Right atrium auricular region (tissue), 2 donors: ENCODE measurements at regions not wholly inside any gene's neighbourhood (a gene's known extent, or its start where the extent isn't known, plus 50 kb on each side); places are given as distances from the start of the nearest gene placed in this dataset.

Experiments used
- DNase-seq: peaks from one replicate; pipeline ENCODE4 v3.0.0-alpha.2; 2019; ENCODE audit warnings: low spot score
- H3K27ac ChIP-seq, 2 donors: fragments of 200-600 bp; sonication (generic); 1 replicate in 1 of 2; 2 replicates in 1 of 2; pipeline ENCODE4 v1.5.1; 2016 to 2019
- H3K27me3 ChIP-seq, 2 donors: fragments of 200-600 bp; sonication (generic); one replicate each; pipeline versions ENCODE4 v1.5.1 to v1.6.0; 2017 to 2019
- H3K36me3 ChIP-seq: fragments of 200-600 bp; sonication (generic); one replicate; pipeline ENCODE4 v1.5.1; 2016
- H3K4me1 ChIP-seq, 2 donors: fragments of 200-600 bp; sonication (generic); one replicate each; pipeline versions ENCODE4 v1.5.1 to v1.6.0; 2017 to 2019
- H3K4me3 ChIP-seq, 2 donors: fragments of 200-600 bp; sonication (generic); 1 replicate in 1 of 2; 2 replicates in 1 of 2; pipeline ENCODE4 v1.5.1; 2017 to 2019; ENCODE audit warnings: mild to moderate bottlenecking in 1 of 2, moderate library complexity in 1 of 2
- H3K9me3 ChIP-seq, 2 donors: fragments of 200-600 bp; sonication (generic); one replicate each; pipeline ENCODE4 v1.5.1; 2019
- TF ChIP-seq, protein P1 (sequence below), 2 donors: fragments of 200-600 bp; sonication (generic); IDR thresholded peaks; one replicate each; pipeline ENCODE4 v1.5.1; 2019; ENCODE audit warnings: antibody characterized with exemption in 2 of 2

DNA sequence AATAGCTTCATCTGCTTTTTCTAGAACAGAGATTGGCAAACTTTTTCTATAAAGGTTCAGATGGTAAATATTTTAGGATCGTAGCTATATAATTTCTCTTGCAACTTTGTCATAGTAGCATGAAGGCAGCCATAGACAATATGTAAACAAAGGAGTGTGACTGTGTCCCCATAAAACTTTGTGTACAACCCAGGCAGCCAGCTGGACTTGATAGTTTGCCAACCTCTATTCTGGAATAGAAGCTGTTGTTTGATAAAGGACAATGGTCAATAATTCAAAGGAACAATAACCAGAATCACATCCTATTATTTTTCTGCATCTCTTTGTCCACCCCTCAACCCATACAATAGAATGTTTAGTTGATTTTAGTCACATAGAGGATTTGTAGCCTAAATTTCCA lies 286.7 kb downstream of the LMX1A start:
- Histone ChIP-seq H3K4me1 (peaks cover 0 to 9% of the 10 kb centered on the region in 2 donors), H3K36me3 (no peaks in the 10 kb centered on the region), H3K9me3 (no peaks in the 10 kb centered on the region), H3K27ac (no peak overlapping the region), H3K27me3 (no peaks in the 10 kb centered on the region), H3K4me3 (no peak overlapping the region)
- TF ChIP-seq, protein P1, sequence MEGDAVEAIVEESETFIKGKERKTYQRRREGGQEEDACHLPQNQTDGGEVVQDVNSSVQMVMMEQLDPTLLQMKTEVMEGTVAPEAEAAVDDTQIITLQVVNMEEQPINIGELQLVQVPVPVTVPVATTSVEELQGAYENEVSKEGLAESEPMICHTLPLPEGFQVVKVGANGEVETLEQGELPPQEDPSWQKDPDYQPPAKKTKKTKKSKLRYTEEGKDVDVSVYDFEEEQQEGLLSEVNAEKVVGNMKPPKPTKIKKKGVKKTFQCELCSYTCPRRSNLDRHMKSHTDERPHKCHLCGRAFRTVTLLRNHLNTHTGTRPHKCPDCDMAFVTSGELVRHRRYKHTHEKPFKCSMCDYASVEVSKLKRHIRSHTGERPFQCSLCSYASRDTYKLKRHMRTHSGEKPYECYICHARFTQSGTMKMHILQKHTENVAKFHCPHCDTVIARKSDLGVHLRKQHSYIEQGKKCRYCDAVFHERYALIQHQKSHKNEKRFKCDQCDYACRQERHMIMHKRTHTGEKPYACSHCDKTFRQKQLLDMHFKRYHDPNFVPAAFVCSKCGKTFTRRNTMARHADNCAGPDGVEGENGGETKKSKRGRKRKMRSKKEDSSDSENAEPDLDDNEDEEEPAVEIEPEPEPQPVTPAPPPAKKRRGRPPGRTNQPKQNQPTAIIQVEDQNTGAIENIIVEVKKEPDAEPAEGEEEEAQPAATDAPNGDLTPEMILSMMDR (IDR thresholded peaks at IDR 0.05) = no peak
- no peak for DNase-seq

DNA sequence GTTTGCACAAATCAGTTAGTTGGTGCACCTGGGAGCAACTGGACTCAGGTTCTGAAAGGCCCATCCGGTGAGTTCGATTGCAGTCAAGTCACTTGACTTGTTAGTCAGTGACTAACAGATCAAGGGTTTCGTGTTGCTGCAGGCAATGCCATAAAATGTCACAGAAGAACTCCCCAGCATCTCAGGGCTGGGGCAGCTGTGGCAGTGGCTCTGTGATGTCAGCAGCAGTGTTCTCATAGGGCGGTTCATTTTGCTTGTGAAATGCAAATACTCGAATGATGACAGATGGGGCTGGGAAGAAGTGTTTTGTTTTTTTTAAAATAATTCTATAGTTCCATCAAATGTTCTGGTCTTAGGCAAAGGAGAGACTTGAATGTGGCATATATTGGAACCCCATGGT lies 287.8 kb downstream of the LMX1A start:
- no peaks in the 10 kb centered on the region for H3K27me3 ChIP-seq
- H3K9me3 ChIP-seq = no peaks in the 10 kb centered on the region
- DNase-seq = no peak

DNA sequence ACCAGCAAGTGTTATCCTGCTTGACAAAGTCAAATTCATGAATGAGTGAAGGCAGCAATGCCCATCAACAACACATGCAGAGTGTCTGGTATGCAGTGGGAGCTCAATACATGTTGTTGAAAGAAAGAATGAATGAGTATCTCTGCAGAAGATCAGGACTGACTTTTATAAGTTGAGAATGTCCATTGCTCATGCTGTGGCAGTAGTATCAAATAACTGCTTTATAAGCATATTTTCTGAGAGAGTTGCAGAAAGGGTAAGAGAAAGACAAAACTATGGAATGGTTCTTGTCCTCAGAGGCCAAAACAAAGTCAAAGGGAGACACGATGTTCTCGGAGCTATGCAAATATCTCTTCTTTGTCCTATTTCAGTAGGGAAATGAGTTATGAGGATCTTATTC lies 288.7 kb downstream of the LMX1A start:
- H3K27me3 ChIP-seq = no peaks in the 10 kb centered on the region
- H3K36me3 ChIP-seq = no peaks in the 10 kb centered on the region
- TF ChIP-seq, protein P1 (IDR thresholded peaks at IDR 0.05) = no peak
- H3K27ac ChIP-seq = no peak overlapping the region
- peaks cover 0 to 9% of the 10 kb centered on the region in 2 donors for H3K4me1 ChIP-seq
- H3K9me3 ChIP-seq = no peaks in the 10 kb centered on the region
- DNase-seq = no peak
- no peak overlapping the region for H3K4me3 ChIP-seq

More for the DNA sequence above, 287.8 kb downstream of the LMX1A start:
- Histone ChIP-seq H3K4me3 (no peak overlapping the region), H3K27ac (no peak overlapping the region), H3K4me1 (peaks cover 0 to 9% of the 10 kb centered on the region in 2 donors), H3K36me3 (no peaks in the 10 kb centered on the region)
- TF ChIP-seq, protein P1 (IDR thresholded peaks at IDR 0.05) = no peak

DNA sequence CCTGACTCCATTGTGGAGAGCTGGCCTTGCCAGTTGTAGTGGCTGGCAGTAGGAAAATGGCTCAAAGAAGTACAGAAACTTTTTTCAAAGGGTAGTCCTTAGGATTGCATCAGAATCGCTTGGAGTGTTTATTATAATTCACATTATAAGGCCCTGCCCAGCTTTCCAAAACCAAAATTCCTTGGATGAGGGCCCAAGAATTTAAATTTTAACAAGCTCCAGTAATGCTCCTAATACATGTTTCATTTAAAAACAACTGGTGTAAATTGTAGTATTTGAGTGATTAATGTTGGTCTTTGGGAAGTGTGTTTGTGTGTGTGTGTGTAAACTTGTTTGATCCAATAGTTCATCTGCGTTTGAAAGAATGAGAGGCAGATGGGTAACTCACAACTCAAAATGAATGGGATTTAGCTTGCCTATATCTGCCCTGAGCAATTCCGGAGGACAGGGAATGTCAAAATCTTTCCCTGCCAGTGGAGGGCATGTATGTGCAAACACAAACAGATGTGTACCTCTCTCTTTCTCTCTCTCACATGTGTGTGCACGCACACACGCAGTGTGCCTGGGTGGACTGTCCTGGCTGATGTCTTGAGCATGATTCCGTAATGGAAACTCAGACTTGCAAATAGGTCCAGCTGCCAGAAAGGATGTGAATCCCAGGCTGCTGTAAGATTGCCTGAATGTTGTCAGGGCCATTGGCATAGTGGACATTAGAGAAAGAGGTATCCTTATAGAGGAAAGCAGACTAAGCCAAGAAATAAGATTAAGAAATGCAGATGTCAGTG lies 293.1 kb downstream of the LMX1A start:
- no peak overlapping the region for H3K4me3 ChIP-seq
- H3K4me1 ChIP-seq = no peaks in the 10 kb centered on the region
- no peaks in the 10 kb centered on the region for H3K27me3 ChIP-seq
- TF ChIP-seq, protein P1 (IDR thresholded peaks at IDR 0.05) = no peak
- DNase-seq = no peak
- H3K27ac ChIP-seq = no peak overlapping the region
- no peaks in the 10 kb centered on the region for H3K36me3 ChIP-seq
- H3K9me3 ChIP-seq = no peaks in the 10 kb centered on the region

DNA sequence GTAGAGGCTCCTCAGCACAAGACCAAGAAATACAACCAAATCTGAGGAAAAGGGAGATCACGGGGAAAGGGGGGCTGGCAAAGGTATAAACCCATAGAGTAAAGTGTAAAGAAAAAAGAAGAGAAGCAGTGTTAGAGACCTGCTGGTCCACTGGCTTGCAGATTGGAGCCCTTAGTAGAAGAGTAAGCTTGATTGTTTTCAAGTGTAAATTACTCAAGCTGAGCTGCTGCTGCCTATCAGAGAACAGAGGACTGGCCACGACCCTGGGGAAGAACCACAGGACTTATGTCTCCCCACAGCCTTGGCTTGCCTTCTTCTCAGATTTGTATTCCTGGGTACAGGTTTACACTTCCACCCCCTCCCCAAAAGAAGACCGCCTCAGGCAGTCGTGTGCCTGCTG lies 294.2 kb downstream of the LMX1A start:
- no peaks in the 10 kb centered on the region for H3K9me3 ChIP-seq
- H3K27me3 ChIP-seq = no peaks in the 10 kb centered on the region
- no peak overlapping the region for H3K4me3 ChIP-seq
- H3K4me1 ChIP-seq = no peaks in the 10 kb centered on the region
- TF ChIP-seq, protein P1 (IDR thresholded peaks at IDR 0.05) = no peak
- H3K36me3 ChIP-seq = no peaks in the 10 kb centered on the region
- H3K27ac ChIP-seq = no peak overlapping the region
- no peak for DNase-seq
